ENCODE measurements at regions not wholly inside any gene's neighbourhood (a gene's known extent, or its start where the extent isn't known, plus 50 kb on each side); places are given as distances from the start of the nearest gene placed in this dataset.

GRCh38 chr11:112453601-112454577 is 193.2 kb upstream of the PLET1 start:
- TF ChIP-seq, protein P1, sequence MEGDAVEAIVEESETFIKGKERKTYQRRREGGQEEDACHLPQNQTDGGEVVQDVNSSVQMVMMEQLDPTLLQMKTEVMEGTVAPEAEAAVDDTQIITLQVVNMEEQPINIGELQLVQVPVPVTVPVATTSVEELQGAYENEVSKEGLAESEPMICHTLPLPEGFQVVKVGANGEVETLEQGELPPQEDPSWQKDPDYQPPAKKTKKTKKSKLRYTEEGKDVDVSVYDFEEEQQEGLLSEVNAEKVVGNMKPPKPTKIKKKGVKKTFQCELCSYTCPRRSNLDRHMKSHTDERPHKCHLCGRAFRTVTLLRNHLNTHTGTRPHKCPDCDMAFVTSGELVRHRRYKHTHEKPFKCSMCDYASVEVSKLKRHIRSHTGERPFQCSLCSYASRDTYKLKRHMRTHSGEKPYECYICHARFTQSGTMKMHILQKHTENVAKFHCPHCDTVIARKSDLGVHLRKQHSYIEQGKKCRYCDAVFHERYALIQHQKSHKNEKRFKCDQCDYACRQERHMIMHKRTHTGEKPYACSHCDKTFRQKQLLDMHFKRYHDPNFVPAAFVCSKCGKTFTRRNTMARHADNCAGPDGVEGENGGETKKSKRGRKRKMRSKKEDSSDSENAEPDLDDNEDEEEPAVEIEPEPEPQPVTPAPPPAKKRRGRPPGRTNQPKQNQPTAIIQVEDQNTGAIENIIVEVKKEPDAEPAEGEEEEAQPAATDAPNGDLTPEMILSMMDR (IDR thresholded peaks at IDR 0.05): no peak
- no peak overlapping the region for H3K27ac Mint-ChIP-seq
- intact Hi-C loops (cut with micrococcal nuclease): loop anchor here (1.0 to 5.0 kb wide), 2 partner anchors 162 to 235 kb away; no protein-coding TSS in a partner anchor
- ChIA-PET POLR2A (no interaction called here), CTCF (interaction anchor here (1.4 to 1.7 kb wide), 2 partner anchors 9 to 233 kb away, joined by 4 to 6 read pairs; no protein-coding TSS in a partner anchor)
- no peaks in the 10 kb centered on the region for H3K4me1 Mint-ChIP-seq
- peaks cover 5% of the 10 kb centered on the region for H3K9me3 Mint-ChIP-seq
- DNase-seq (no peak), ATAC-seq (ENCODE audit: low read depth) (no peak)
- H3K36me3 Mint-ChIP-seq (ENCODE audit: low read depth): no peaks in the 10 kb centered on the region
- H3K4me3 Mint-ChIP-seq: no peak overlapping the region
- no peaks in the 10 kb centered on the region for H3K27me3 Mint-ChIP-seq

DNA sequence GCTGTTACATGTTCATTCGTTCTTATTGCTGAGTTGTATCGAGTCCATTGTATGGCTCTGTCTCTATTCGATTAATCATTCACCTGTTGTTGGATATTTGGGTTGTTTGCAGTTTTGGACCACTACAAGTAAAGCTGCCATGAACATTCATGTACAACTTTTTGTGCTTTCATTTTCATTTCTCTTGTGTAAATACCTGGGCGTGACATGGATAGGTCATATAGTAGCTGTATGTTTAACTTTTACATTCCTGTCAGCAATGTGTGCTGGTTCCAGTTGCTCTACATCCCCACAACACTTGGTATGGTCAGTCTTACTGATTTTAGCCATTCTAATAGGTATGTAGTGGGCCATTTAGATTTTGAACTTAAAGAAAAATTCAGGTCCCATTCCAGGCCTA is 194.2 kb upstream of the PLET1 start:
- POLR2A ChIA-PET: no interaction called here

DNA sequence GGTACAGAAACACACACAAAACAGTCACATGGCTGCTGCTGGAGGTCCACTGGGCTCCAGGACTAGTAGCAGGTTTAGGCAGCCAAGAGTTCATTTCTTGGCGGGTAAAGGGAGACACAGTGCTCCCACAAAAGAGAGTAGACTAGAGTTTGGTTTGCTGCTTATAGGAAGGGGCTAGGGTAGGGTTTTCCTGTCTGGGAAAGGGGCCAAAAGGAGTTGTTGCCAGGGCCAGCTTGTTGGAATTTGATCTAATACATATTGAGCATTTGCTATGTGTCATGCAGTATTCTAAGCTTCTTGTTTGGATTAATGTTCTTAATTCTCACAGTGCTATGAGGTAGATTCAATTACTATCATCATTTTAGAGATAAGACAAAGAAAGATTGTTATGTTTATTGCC is 195.1 kb upstream of the PLET1 start:
- no peaks in the 10 kb centered on the region for H3K36me3 Mint-ChIP-seq (ENCODE audit: low read depth)
- no peak overlapping the region for H3K27ac Mint-ChIP-seq
- DNase-seq (no peak), ATAC-seq (ENCODE audit: low read depth) (no peak)
- H3K9me3 Mint-ChIP-seq: peaks cover 5% of the 10 kb centered on the region
- TF ChIP-seq, protein P1 (IDR thresholded peaks at IDR 0.05): no peak
- ChIA-PET CTCF (interaction anchor here (1.1 kb wide), 1 partner anchor 236 kb away, joined by 3 read pairs; no protein-coding TSS in a partner anchor), POLR2A (no interaction called here)
- no peaks in the 10 kb centered on the region for H3K27me3 Mint-ChIP-seq
- H3K4me1 Mint-ChIP-seq: peaks cover 4% of the 10 kb centered on the region
- H3K4me3 Mint-ChIP-seq: no peak overlapping the region
- intact Hi-C loops (cut with micrococcal nuclease): no loop called here

More for the DNA sequence above, 194.2 kb upstream of the PLET1 start:
- intact Hi-C loops (cut with micrococcal nuclease): loop anchor here (1.0 to 5.0 kb wide), 2 partner anchors 163 to 236 kb away; no protein-coding TSS in a partner anchor
- ATAC-seq (ENCODE audit: low read depth) (no peak), DNase-seq (no peak)
- TF ChIP-seq, protein P1 (IDR thresholded peaks at IDR 0.05): no peak
- H3K4me3 Mint-ChIP-seq: no peak overlapping the region
- H3K27ac Mint-ChIP-seq: no peak overlapping the region
- CTCF ChIA-PET: interaction anchor here (1.1 to 1.7 kb wide), 3 partner anchors 9 to 235 kb away, joined by 3 to 6 read pairs (median 4); no protein-coding TSS in a partner anchor
- H3K4me1 Mint-ChIP-seq: peaks cover 4% of the 10 kb centered on the region
- H3K9me3 Mint-ChIP-seq: peaks cover 5% of the 10 kb centered on the region
- no peaks in the 10 kb centered on the region for H3K27me3 Mint-ChIP-seq
- H3K36me3 Mint-ChIP-seq (ENCODE audit: low read depth): no peaks in the 10 kb centered on the region

DNA sequence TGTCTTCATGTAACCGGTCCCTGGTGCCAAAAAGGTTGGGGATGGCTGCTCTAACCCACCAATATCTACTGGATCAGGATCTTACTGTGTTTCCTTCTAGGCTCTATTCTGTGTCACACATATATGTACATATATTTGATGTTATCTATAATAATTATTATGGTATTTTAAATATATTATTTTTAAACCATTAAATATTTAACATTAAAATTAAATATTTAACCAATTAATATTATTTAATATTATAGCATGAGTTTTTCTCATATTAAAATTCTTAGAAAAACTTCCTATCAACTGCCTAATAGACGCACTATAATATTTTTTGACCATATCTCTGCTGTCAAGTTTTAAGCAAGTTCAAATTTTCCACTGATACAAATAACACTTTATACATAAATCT is 196.9 kb upstream of the PLET1 start:
- H3K27ac Mint-ChIP-seq: no peak overlapping the region
- TF ChIP-seq, protein P1 (IDR thresholded peaks at IDR 0.05): no peak
- ChIA-PET CTCF (no interaction called here), POLR2A (no interaction called here)
- intact Hi-C loops (cut with micrococcal nuclease): no loop called here
- H3K4me1 Mint-ChIP-seq: peaks cover 4% of the 10 kb centered on the region
- DNase-seq (no peak), ATAC-seq (ENCODE audit: low read depth) (no peak)
- H3K27me3 Mint-ChIP-seq: no peaks in the 10 kb centered on the region
- no peak overlapping the region for H3K4me3 Mint-ChIP-seq
- H3K36me3 Mint-ChIP-seq (ENCODE audit: low read depth): no peaks in the 10 kb centered on the region
- peaks cover 5% of the 10 kb centered on the region for H3K9me3 Mint-ChIP-seq

DNA sequence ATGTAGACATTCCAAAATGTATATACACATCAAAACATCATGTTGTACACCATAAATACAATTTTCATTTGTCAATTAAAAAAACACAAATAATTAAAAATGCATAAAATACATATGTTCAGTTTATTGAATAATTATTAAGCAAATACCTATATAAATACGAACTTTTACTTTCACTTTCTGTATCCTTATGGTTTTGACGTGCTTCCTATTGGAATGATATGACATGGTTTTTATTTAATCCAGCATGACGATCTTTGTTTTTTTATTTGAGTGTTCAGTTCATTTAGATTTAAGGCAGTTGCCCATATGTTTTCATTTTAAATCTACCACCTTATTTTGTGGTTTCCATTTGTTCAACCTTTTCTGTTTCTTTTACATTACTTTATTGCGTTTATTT is 198.3 kb upstream of the PLET1 start:
- DNase-seq (no peak), ATAC-seq (ENCODE audit: low read depth) (no peak)
- Mint-ChIP-seq H3K4me1 (peaks cover 4% of the 10 kb centered on the region), H3K9me3 (peaks cover 5% of the 10 kb centered on the region), H3K36me3 (ENCODE audit: low read depth) (no peaks in the 10 kb centered on the region), H3K27ac (no peak overlapping the region), H3K27me3 (no peaks in the 10 kb centered on the region), H3K4me3 (no peak overlapping the region)
- TF ChIP-seq, protein P1 (IDR thresholded peaks at IDR 0.05): no peak
- intact Hi-C loops (cut with micrococcal nuclease): no loop called here
- ChIA-PET CTCF (no interaction called here), POLR2A (no interaction called here)

Measured in activated B cell treated with CpG ODN at 0.5 μM for 24 hours (primary cell).